Neural cell (in vitro differentiated cells): ENCODE measurements at regions not wholly inside any gene's neighbourhood (a gene's known extent, or its start where the extent isn't known, plus 50 kb on each side); places are given as distances from the start of the nearest gene placed in this dataset.

ENCODE experiments used
- CTCF ChIP-seq: fragments of 450-650 bp; IDR thresholded peaks from 2 replicates; pipeline ENCODE4 v1.5.1; 2014; ENCODE audit warnings: antibody characterized with exemption, mild to moderate bottlenecking, moderate library complexity; ENCODE audit not compliant: poor library complexity, severe bottlenecking
- EZH2 ChIP-seq: fragments of 200-600, 300-800 bp; shearing (Covaris generic), sonication (generic); IDR thresholded peaks from 2 replicates; pipeline ENCODE4 v1.6.1; 2014; ENCODE audit warnings: antibody characterized with exemption, low read length, borderline replicate concordance, mild to moderate bottlenecking; ENCODE audit not compliant: insufficient read depth, poor library complexity, severe bottlenecking
- POLR2AphosphoS5 ChIP-seq: IDR thresholded peaks from 2 replicates; pipeline ENCODE4 v1.6.1; 2012

- TF ChIP-seq CTCF (no peak), POLR2AphosphoS5 (no peak), EZH2 (no peak)
Measured at GRCh38 chr18:68455229-68455603, 259.7 kb downstream of the TMX3 start.
